ENCODE measurements at regions not wholly inside any gene's neighbourhood (a gene's known extent, or its start where the extent isn't known, plus 50 kb on each side); places are given as distances from the start of the nearest gene placed in this dataset.

DNA sequence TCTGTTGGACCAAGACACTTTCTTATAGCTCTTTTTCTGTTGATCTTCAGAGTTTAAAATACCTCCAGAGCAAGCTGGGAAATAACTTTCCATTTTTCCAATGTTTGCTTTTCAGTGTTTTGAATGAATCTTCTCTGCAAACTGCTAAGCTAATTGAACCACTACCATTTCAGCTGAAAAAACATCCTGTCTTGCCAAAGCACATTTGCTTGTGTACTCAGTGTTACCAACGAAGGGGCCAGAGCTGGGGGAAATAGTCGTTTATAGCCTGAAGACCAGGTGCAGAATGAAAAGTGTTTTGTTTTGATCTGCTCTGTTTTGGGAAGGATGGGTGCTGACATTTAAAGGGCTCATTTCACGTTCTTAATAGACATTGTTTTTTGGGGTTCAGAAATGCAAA, 88.4 kb upstream of the CLNK start:
- TF ChIP-seq, protein P1, sequence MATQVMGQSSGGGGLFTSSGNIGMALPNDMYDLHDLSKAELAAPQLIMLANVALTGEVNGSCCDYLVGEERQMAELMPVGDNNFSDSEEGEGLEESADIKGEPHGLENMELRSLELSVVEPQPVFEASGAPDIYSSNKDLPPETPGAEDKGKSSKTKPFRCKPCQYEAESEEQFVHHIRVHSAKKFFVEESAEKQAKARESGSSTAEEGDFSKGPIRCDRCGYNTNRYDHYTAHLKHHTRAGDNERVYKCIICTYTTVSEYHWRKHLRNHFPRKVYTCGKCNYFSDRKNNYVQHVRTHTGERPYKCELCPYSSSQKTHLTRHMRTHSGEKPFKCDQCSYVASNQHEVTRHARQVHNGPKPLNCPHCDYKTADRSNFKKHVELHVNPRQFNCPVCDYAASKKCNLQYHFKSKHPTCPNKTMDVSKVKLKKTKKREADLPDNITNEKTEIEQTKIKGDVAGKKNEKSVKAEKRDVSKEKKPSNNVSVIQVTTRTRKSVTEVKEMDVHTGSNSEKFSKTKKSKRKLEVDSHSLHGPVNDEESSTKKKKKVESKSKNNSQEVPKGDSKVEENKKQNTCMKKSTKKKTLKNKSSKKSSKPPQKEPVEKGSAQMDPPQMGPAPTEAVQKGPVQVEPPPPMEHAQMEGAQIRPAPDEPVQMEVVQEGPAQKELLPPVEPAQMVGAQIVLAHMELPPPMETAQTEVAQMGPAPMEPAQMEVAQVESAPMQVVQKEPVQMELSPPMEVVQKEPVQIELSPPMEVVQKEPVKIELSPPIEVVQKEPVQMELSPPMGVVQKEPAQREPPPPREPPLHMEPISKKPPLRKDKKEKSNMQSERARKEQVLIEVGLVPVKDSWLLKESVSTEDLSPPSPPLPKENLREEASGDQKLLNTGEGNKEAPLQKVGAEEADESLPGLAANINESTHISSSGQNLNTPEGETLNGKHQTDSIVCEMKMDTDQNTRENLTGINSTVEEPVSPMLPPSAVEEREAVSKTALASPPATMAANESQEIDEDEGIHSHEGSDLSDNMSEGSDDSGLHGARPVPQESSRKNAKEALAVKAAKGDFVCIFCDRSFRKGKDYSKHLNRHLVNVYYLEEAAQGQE (IDR thresholded peaks at IDR 0.05) = no peak
- TF ChIP-seq CTCF (IDR thresholded peaks at IDR 0.05; ENCODE audit: low read depth, low read length, missing input control) = no peak
- no peak for TF ChIP-seq EGR1 (IDR thresholded peaks at IDR 0.05; ENCODE audit: low read depth in 2 of 2)
- no peak for TF ChIP-seq YY1 (IDR thresholded peaks at IDR 0.05)

Measured in liver (tissue), 3 donors.